ENCODE measurements at regions not wholly inside any gene's neighbourhood (a gene's known extent, or its start where the extent isn't known, plus 50 kb on each side); places are given as distances from the start of the nearest gene placed in this dataset.

GRCh38 chr12:14279845-14280244, 85.6 kb upstream of the ATF7IP start:
- H3K9ac ChIP-seq (ENCODE audit: extremely low read depth, low read length, poor library complexity, severe bottlenecking): no peak overlapping the region
- peaks cover 11% of the 10 kb centered on the region for H3K4me1 ChIP-seq (ENCODE audit: control insufficient read depth, insufficient read depth, low read length)
- H3K9me3 ChIP-seq (ENCODE audit: control insufficient read depth, low read length): peaks cover 24% of the 10 kb centered on the region
- TF ChIP-seq, protein P1, sequence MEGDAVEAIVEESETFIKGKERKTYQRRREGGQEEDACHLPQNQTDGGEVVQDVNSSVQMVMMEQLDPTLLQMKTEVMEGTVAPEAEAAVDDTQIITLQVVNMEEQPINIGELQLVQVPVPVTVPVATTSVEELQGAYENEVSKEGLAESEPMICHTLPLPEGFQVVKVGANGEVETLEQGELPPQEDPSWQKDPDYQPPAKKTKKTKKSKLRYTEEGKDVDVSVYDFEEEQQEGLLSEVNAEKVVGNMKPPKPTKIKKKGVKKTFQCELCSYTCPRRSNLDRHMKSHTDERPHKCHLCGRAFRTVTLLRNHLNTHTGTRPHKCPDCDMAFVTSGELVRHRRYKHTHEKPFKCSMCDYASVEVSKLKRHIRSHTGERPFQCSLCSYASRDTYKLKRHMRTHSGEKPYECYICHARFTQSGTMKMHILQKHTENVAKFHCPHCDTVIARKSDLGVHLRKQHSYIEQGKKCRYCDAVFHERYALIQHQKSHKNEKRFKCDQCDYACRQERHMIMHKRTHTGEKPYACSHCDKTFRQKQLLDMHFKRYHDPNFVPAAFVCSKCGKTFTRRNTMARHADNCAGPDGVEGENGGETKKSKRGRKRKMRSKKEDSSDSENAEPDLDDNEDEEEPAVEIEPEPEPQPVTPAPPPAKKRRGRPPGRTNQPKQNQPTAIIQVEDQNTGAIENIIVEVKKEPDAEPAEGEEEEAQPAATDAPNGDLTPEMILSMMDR (conservative IDR thresholded peaks at IDR 0.05): no peak
- no peaks in the 10 kb centered on the region for H3K36me3 ChIP-seq (ENCODE audit: control insufficient read depth, insufficient read depth, low read length)
- H3K27me3 Mint-ChIP-seq (ENCODE audit: insufficient read depth): peaks cover 68% of the 10 kb centered on the region
- H3K4me3 ChIP-seq (ENCODE audit: low read length): no peak overlapping the region
- 85 to 90% methylated on average over 3 to 6 of the region's 6 CpGs for WGBS, 2 experiments (ENCODE audit: insufficient coverage in 1 of 2, insufficient read length in 1 of 2)
- DNase-seq: no peak
- peaks cover 17% of the 10 kb centered on the region for H3K36me3 Mint-ChIP-seq (ENCODE audit: low read depth)
- no peaks in the 10 kb centered on the region for H3K27me3 ChIP-seq (ENCODE audit: control insufficient read depth, insufficient read depth, low read length, poor library complexity, severe bottlenecking)
- H3K4me3 Mint-ChIP-seq: no peak overlapping the region
- H3K27ac ChIP-seq (ENCODE audit: low read depth, low read length): no peak overlapping the region
- H3K4me1 Mint-ChIP-seq: peaks cover 18% of the 10 kb centered on the region
- no peak overlapping the region for H3K27ac Mint-ChIP-seq
- peaks cover 43% of the 10 kb centered on the region for H3K9me3 Mint-ChIP-seq

DNA sequence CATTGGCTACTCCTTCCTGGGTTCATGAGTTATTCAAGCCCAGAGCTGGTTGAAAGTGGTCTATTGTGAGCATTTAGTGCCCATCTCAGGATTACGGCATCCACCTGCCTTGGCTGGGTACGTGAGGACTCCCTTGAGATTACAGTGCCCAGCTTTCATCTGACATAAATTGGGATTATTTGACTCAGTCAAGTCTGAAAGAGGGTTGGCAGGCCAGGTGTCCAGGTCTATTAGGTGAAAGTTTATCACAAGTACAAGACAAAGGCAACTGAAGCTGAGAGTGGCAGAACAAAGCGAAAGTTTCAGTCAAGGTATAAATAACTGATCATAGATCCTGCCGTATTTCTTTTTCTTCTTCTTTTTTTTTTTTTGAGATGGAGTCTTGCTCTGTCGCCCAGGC, 84.6 kb upstream of the ATF7IP start:
- H3K4me1 ChIP-seq (ENCODE audit: control insufficient read depth, insufficient read depth, low read length): peaks cover 11% of the 10 kb centered on the region
- H3K4me3 ChIP-seq (ENCODE audit: low read length): no peak overlapping the region
- WGBS, 2 experiments (ENCODE audit: insufficient coverage in 1 of 2, insufficient read length in 1 of 2): 90 to 98% methylated on average over 4 to 5 of the region's 5 CpGs
- Mint-ChIP-seq H3K9me3 (peaks cover 42% of the 10 kb centered on the region), H3K36me3 (ENCODE audit: low read depth) (peaks cover 11% of the 10 kb centered on the region), H3K27me3 (ENCODE audit: insufficient read depth) (peaks cover 69% of the 10 kb centered on the region), H3K4me3 (no peak overlapping the region), H3K4me1 (peaks cover 18% of the 10 kb centered on the region), H3K27ac (no peak overlapping the region)
- H3K27me3 ChIP-seq (ENCODE audit: control insufficient read depth, insufficient read depth, low read length, poor library complexity, severe bottlenecking): no peaks in the 10 kb centered on the region
- H3K27ac ChIP-seq (ENCODE audit: low read depth, low read length): no peak overlapping the region
- DNase-seq: no peak
- H3K36me3 ChIP-seq (ENCODE audit: control insufficient read depth, insufficient read depth, low read length): no peaks in the 10 kb centered on the region
- H3K9ac ChIP-seq (ENCODE audit: extremely low read depth, low read length, poor library complexity, severe bottlenecking): no peak overlapping the region
- H3K9me3 ChIP-seq (ENCODE audit: control insufficient read depth, low read length): peaks cover 24% of the 10 kb centered on the region
- TF ChIP-seq, protein P1 (conservative IDR thresholded peaks at IDR 0.05): no peak

GRCh38 chr12:14281539-14281938, 83.9 kb upstream of the ATF7IP start:
- H3K27me3 Mint-ChIP-seq (ENCODE audit: insufficient read depth): peaks cover 71% of the 10 kb centered on the region

More at GRCh38 chr12:14281539-14281938, 83.9 kb upstream of the ATF7IP start:
- Histone ChIP-seq H3K36me3 (ENCODE audit: control insufficient read depth, insufficient read depth, low read length) (no peaks in the 10 kb centered on the region), H3K9me3 (ENCODE audit: control insufficient read depth, low read length) (peaks cover 31% of the 10 kb centered on the region), H3K4me3 (ENCODE audit: low read length) (no peak overlapping the region), H3K27me3 (ENCODE audit: control insufficient read depth, insufficient read depth, low read length, poor library complexity, severe bottlenecking) (no peaks in the 10 kb centered on the region), H3K27ac (ENCODE audit: low read depth, low read length) (no peak overlapping the region), H3K4me1 (ENCODE audit: control insufficient read depth, insufficient read depth, low read length) (peaks cover 11% of the 10 kb centered on the region), H3K9ac (ENCODE audit: extremely low read depth, low read length, poor library complexity, severe bottlenecking) (no peak overlapping the region)
- 88% methylated on average over 2 of the region's 2 CpGs; no CpG with 5 or more reads in 1 of the 2 experiments for WGBS, 2 experiments (ENCODE audit: insufficient coverage in 1 of 2, insufficient read length in 1 of 2)
- Mint-ChIP-seq H3K4me3 (no peak overlapping the region), H3K27ac (no peak overlapping the region), H3K4me1 (peaks cover 18% of the 10 kb centered on the region), H3K36me3 (ENCODE audit: low read depth) (peaks cover 13% of the 10 kb centered on the region), H3K9me3 (peaks cover 46% of the 10 kb centered on the region)
- no peak for DNase-seq
- TF ChIP-seq, protein P1 (conservative IDR thresholded peaks at IDR 0.05): no peak
